ENCODE measurements at regions not wholly inside any gene's neighbourhood (a gene's known extent, or its start where the extent isn't known, plus 50 kb on each side); places are given as distances from the start of the nearest gene placed in this dataset.

GRCh38 chr2:239854596-239854995, 170.5 kb downstream of the NDUFA10 start:
- no peak for TF ChIP-seq CTCF (optimal IDR thresholded peaks at IDR 0.05 in 1 of 3, IDR thresholded peaks at IDR 0.05 in 1 of 3, conservative IDR thresholded peaks at IDR 0.05 in 1 of 3; ENCODE audit: extremely low read depth in 1 of 3, insufficient read depth in 2 of 3, low read length in 3 of 3)
- no peak for TF ChIP-seq EZH2 (IDR thresholded peaks at IDR 0.05; ENCODE audit: low read length)

Measured in keratinocyte (primary cell).